Dermis blood vessel endothelial cell (primary cell): ENCODE measurements at regions not wholly inside any gene's neighbourhood (a gene's known extent, or its start where the extent isn't known, plus 50 kb on each side); places are given as distances from the start of the nearest gene placed in this dataset.
"Not testable (repeated sequence)": the region's sequence is repeated elsewhere in the genome, so short reads cannot be mapped to it uniquely, and the experiment has no call there.

Experiments used
- DNase-seq: peaks from one replicate; pipeline ENCODE4 v3.0.0; 2010

- DNase-seq, result no peak
These were observed 1375.4 kb downstream of the SLITRK1 start for GRCh38 chr13:82506805-82507414.

DNA sequence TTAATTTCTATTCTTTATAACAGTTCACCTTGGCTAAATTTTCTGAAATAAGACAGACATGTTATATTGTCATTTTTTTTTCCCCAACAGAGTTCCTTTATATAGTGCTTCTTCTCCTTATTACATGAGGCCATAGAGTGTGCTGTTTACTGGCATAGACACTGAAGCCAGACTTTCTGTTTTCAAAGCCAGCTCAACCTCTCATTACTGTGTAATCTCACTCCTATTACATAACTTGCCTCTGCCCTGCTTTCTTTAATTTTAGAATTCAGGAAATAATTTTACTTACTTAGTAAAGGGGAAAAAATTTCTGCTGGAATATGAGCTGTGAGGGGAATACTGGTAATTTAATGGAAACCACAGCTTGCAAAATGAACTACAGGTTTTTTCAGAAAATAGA lies 1380.4 kb downstream of the SLITRK1 start:
- DNase-seq, result no peak

DNA sequence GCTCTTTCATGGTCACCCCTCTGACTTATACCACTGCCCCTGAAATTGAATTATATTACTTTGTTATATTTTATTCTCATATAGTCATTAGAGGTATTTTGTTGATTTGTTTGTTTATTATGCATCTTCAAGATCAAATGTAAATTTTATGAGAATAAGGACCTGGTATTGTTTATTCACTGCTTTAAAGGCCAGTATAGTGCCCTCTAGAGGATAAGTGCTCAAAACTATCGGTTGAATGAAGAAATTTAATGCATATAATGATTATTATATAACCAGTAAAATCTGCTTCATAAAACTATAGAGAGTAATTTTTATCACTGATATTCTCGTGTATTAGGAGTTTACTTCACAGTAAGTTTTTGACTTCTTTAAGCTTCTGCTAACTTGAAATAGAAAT lies 1401.9 kb downstream of the SLITRK1 start:
- DNase-seq, result no peak

DNA sequence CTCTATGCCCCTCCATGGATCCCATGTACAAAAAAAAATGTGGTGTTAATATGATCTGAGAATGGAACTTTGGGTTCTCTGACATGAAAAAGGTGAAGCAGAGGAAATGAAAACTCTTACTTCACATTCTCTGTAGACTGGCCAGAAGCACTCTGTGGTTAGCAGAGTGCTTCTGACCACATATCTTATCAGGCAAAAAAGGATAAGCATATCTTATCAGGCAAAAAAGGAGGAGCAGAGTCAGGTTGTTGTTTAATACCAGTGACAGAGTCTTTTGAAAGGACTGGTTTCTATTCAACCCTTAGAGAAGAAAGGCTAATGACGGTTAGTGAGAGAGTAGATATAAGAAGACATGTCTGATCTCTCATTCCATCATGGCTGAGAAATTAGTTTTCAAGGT lies 1404.8 kb downstream of the SLITRK1 start:
- DNase-seq, result no peak

DNA sequence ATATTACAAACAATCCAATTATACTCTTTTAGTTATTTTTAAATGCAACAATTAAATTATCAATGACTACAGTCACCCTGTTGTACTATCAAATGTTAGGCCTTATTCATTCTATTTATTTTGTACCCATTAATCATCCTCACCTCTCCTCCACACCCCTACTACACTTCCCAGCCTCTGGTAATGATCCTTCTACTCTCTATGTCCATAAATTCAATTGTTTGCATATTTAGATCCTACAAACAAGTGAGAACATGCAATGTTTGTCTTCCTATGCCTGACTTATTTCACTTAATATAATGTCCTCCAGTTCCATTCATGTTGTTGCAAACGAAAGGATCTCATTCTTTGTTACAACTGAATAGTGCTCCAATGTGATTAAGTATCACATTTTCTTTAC lies 1414.6 kb downstream of the SLITRK1 start:
- no peak for DNase-seq

DNA sequence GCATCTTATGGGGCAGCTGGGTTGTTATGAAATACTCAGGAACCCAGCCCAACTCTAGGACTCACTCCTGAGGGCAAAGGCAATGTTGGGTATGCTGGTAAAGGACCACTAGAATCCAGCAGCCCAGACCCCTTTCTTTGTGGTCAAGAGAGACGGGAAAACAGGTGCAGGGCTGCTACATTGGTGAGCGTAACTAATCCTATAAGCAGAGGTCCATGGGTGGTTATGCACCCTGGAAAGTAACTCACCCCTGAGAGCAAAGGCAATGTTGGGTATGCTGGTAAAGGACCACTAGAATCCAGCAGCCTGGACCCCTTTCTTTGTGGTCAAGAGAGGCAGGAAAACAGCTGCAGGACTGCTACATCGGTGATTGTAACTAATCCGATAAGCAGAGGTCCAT lies 1422.7 kb downstream of the SLITRK1 start:
- DNase-seq, result not testable (repeated sequence)

DNA sequence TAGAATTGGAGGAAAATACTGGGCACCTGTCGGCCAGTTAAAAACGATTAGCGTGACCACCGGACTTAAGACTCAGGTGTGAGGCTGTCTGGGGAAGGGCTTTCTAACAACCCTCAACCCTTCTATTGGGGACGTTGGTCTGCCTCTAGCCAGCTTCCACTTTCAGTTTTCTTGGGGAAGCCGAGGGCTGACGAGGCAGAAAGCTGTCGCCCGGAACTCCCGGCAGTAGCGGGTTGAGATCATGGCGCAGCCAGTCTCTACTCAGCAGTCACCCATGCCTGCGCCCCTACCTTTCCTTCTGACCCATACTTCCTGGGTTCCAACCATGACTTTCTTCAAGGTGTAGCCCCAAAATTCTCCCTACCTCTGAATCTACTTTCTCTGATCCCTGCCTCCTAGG lies 1424.1 kb downstream of the SLITRK1 start:
- no peak for DNase-seq

DNA sequence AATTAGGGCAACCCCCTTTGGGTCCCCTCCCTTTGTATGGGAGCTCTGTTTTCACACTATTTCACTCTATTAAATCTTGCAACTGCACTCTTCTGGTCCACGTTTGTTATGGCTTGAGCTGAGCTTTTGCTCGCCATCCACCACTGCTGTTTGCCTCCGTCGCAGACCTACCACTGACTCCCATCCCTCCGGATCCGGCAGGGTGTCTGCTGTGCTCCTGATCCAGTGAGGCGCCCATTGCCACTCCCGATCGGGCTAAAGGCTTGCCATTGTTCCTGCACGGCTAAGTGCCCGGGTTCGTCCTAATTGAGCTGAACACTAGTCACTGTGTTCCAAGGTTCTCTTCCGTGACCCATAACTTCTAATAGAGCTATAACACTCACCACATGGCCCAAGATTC lies 1424.7 kb downstream of the SLITRK1 start:
- DNase-seq, result not testable (repeated sequence)

GRCh38 chr13:82447416-82448077 lies 1434.7 kb downstream of the SLITRK1 start:
- DNase-seq, result no peak

DNA sequence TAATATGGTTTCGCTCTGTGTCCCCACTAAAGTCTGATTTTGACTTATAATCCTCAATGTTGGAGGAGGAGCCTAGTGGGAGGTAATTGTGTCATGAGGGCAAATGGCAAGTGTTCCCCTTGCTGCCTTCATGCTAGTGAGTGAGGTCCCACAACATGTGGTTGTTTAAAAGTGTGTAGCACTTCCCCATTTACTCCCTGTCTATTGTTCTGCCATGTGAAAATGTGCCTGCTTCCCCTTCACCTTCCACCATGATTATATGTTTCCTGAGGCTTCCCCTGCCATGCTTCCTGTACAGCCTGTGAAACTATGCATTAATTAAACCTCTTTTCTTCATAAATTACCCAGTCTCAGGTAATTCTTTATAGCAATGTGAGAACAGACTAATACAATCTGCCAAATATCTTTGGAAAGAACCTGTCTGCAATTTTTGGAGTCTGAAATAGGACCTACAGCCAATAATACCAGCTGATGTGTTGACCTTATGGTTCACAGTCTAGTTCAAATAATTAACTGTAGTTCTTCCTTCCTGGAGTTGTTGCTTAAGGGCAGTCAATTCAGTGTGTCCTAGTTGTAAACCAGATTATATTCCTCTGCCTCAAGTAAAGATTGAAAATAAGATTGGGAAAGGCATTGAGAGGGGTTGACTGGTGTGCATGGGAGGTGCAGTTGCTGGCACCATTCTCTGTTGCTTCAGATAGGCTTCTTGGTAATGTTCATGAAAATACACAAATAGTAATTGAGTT lies 1442.9 kb downstream of the SLITRK1 start:
- no peak for DNase-seq

- no peak for DNase-seq
These were observed 1444.0 kb downstream of the SLITRK1 start for GRCh38 chr13:82438320-82438719.

DNA sequence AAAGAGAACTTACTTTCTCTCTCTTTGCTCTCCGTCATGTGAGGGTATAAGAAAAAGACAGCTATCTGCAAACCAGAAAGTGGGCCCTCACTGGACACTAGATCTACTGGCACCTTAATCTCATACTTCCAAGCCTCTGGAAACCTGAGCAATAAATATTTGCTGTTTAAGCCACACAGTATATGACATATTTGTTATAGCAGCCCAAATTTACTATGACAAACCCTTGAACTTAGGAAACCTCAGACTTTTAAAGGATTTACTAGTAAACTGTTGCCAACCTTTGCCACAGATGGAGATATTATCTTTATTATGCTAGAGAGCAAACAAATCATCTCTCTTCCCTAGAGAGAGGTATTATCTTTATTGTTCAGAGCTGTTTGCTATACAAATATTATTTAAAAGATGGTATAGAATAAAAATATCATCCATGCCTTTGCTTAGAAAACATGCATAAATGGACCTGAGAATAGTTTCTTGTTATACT lies 1446.1 kb downstream of the SLITRK1 start:
- DNase-seq, result no peak

DNA sequence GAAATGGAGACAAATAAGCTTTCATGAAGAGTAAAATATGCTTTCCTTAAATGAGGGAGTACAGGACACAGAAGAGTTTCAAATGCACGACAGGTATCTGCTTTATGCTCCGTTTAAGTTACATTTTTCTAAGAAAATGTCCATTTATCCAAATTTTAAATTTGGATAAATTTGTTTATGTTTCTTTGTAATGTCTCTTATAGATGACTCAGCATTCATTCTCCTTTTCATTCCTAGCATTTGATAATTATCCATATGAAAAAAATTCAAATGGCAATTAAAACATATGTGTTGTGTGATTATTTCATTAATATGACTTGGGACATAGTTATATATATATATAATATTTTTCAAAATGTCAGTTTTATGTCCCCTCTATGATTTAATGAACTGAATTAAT lies 1449.3 kb downstream of the SLITRK1 start:
- DNase-seq, result no peak

DNA sequence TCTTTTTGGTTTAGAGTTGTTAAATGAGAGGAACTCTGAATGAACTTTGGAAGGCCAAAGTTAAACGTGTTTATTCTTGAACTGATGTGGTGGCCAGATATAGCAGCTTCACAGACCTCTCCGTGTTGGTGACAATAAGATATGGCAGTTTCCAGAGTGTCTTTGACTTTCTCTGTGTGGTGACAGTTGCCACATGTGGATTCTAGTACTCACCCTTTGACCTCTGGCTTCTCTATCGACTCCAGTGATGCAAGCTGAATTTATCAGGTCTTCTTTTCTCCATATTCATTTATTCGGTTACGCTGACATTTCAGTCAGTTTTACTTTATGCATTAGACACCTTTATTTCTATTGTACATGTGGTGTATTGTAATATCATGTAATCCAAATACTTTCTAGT lies 1469.5 kb downstream of the SLITRK1 start:
- DNase-seq, result no peak

DNA sequence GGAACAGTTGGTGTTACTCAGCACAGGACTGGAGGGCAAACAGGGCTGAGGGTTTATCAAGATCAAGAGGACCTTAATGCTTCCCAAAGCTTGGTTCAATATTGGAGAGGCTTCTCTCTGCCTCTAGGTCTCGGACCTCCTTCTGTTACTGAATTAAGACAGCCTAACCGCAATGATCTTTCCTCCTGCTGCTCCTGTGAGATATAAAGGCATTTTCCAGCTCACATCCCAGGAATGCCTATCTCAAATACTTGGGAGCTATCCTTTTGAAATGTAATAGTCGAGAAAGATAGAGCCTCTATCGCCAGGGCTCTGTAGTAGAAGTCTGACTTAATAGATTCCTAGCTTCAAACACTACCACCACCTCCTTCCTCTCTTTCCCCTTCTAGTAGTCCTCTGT lies 1475.0 kb downstream of the SLITRK1 start:
- no peak for DNase-seq

- no peak for DNase-seq
These were observed 1507.6 kb downstream of the SLITRK1 start for GRCh38 chr13:82374719-82375118.

DNA sequence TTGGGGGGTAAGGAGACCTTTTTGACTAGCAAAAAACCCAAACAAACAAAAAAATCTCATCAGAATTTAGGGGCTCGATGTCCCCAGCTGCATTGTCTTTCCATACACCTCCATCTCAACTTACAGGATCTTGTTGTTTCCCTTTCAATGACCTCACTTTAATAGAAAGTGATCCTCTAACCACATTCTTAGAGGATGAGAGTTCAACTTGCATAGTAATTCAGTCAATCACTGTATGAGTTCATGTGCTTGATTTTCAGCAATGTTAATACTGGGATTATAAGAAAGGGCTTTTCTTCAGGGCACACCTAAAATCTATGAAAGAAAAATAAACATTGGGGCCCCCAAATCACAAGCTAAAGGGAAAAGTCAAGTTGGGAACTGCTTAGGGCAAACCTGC lies 1512.0 kb downstream of the SLITRK1 start:
- DNase-seq, result no peak

DNA sequence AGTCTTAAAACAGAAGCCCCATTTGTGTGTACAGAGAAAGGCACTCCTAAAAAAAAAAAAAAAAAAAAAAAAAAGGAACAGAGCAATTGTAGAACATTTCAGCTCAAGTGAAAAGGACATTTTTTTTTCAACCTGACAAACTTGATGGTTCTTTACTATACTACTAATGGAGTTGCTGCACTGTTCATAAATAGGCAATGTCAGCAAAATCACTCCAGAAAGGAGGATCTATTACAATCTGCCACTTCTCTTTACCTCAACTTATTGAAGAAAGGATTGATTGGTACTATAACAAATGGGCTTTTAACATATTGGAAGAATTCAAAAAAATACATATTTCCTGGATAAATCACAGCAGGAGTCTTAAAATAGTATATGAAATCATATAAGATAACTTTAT lies 1517.7 kb downstream of the SLITRK1 start:
- DNase-seq, result no peak

- DNase-seq, result no peak
These were observed 1524.0 kb downstream of the SLITRK1 start for GRCh38 chr13:82358284-82358683.

- no peak for DNase-seq
These were observed 1525.4 kb downstream of the SLITRK1 start for GRCh38 chr13:82356667-82357410.

DNA sequence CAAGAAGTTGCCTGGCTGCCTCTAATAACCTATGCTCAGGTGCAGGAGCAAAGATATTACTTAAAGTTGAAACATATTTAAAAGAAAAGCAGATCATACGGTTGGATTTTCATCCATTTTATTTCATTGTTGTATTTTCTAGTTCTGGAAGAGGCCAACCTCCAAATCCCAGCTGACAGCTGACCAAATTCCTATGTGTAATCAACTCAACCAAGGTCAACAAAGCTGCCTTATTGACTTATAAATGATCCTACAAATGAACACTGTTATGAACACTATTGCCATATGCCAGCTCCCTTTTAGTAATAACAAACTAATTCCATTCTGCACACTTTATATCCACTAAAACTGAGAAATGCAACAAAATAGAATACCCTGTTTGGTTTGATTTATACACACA lies 1537.4 kb downstream of the SLITRK1 start:
- DNase-seq, result no peak

- DNase-seq, result no peak
These were observed 1541.2 kb downstream of the SLITRK1 start for GRCh38 chr13:82341116-82341515.

DNA sequence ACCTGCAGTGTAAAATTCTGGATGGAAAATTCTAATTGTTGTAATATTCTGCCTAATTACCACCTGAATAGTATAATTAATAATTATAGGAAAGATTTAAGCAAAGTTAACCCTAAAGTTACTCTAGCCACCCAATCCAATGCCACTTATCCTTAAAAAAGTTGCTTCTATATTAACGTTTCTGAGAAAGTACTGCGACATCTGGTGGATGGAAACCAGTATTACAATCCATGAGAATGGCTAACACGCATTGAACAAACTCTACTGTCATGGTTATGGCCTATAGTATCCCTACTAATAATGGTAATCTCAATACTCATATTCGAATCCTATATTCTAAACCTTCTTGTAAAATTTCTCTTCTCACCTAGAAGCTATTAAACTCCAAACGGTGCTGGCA lies 1551.8 kb downstream of the SLITRK1 start:
- DNase-seq, result peak; percentile 43
